Esophagus squamous epithelium (tissue), 5 donors: ENCODE measurements at regions not wholly inside any gene's neighbourhood (a gene's known extent, or its start where the extent isn't known, plus 50 kb on each side); places are given as distances from the start of the nearest gene placed in this dataset.

Experiments used
- DNase-seq: peaks from one replicate; lab custom pipeline; 2025; lab: John Stamatoyannopoulos, UW
- H3K27ac ChIP-seq, 4 donors: fragments of 200-600 bp; sonication (generic); one replicate each; pipeline ENCODE4 v1.5.1; 2016 to 2019; ENCODE audit warnings: mild to moderate bottlenecking in 1 of 4
- H3K27me3 ChIP-seq, 4 donors: fragments of 200-600 bp; sonication (generic); 1 replicate in 3 of 4; 2 replicates in 1 of 4; pipeline versions ENCODE4 v1.5.1 to v1.6.0; 2017 to 2021; ENCODE audit warnings: antibody characterized with exemption in 1 of 4
- H3K36me3 ChIP-seq, 3 donors: fragments of 200-600 bp; sonication (generic); one replicate each; pipeline ENCODE4 v1.5.1; 2016 to 2019
- H3K4me1 ChIP-seq, 3 donors: fragments of 200-600 bp; sonication (generic); one replicate each; pipeline ENCODE4 v1.5.1; 2017 to 2019
- H3K4me3 ChIP-seq, 4 donors: fragments of 200-600 bp; sonication (generic); 1 replicate in 3 of 4; 2 replicates in 1 of 4; pipeline ENCODE4 v1.5.1; 2016 to 2019; ENCODE audit warnings: mild to moderate bottlenecking in 2 of 4, moderate library complexity in 1 of 4
- H3K9me3 ChIP-seq, 3 donors: fragments of 200-600 bp; sonication (generic); one replicate each; pipeline ENCODE4 v1.5.1; 2016 to 2019
- CTCF ChIP-seq, 6 experiments: fragments of 450-650 bp in 4 of 6; fragments of 200-600 bp in 2 of 6; sonication (generic) in 2 of 6; IDR thresholded peaks; one replicate each; pipeline ENCODE4 v1.5.1; 2016 to 2019; ENCODE audit warnings: antibody characterized with exemption in 6 of 6, mild to moderate bottlenecking in 4 of 6, moderate library complexity in 4 of 6
- POLR2A ChIP-seq, 4 donors: fragments of 450-650 bp; IDR thresholded peaks; one replicate each; pipeline ENCODE4 v1.6.1; 2017; ENCODE audit warnings: antibody characterized with exemption in 4 of 4, mild to moderate bottlenecking in 4 of 4, moderate library complexity in 3 of 4
- WGBS, 2 donors: methylation state at CpG; one replicate each; pipeline ENCODE4 v1.1.5; 2018; 5-methylcytosine and 5-hydroxymethylcytosine counted together
- intact Hi-C: fragments of 100-400 bp; cut with DNase I; formaldehyde crosslinking; loops from one replicate; pipeline ENCODE4 v1.15.0; 2022
- donor health status: DM: yes; HTN: yes; CAD: no.

GRCh38 chr12:93033948-93034347 is 104.9 kb upstream of the EEA1 start:
- no peak overlapping the region for H3K4me3 ChIP-seq
- H3K36me3 ChIP-seq = no peaks in the 10 kb centered on the region
- no peak for DNase-seq
- no peak for TF ChIP-seq POLR2A (IDR thresholded peaks at IDR 0.05)
- no peak for TF ChIP-seq CTCF (IDR thresholded peaks at IDR 0.05)
- whole genome bisulfite sequencing, 2 donors = 64 to 78% methylated on average over 1 of the region's 1 CpG
- no peaks in the 10 kb centered on the region for H3K27me3 ChIP-seq
- H3K27ac ChIP-seq = no peak overlapping the region
- H3K9me3 ChIP-seq = no peaks in the 10 kb centered on the region
- no peaks in the 10 kb centered on the region for H3K4me1 ChIP-seq
- intact Hi-C loops = no loop called here

- Histone ChIP-seq H3K27me3 (no peaks in the 10 kb centered on the region), H3K9me3 (no peaks in the 10 kb centered on the region), H3K36me3 (no peaks in the 10 kb centered on the region), H3K4me1 (no peaks in the 10 kb centered on the region), H3K4me3 (no peak overlapping the region), H3K27ac (no peak overlapping the region)
- intact Hi-C loops = no loop called here
- 77 to 81% methylated on average over 4 of the region's 4 CpGs for WGBS, 2 donors
- no peak for DNase-seq
- TF ChIP-seq CTCF (IDR thresholded peaks at IDR 0.05) (no peak), POLR2A (IDR thresholded peaks at IDR 0.05) (no peak)
These were observed 110.0 kb upstream of the EEA1 start for GRCh38 chr12:93039062-93039461.

GRCh38 chr12:93039930-93040329 is 110.8 kb upstream of the EEA1 start:
- WGBS, 2 donors = 59 to 85% methylated on average over 4 of the region's 4 CpGs
- intact Hi-C loops = no loop called here

GRCh38 chr12:93040367-93040766 is 111.3 kb upstream of the EEA1 start:
- Histone ChIP-seq H3K36me3 (no peaks in the 10 kb centered on the region), H3K27ac (no peak overlapping the region), H3K27me3 (no peaks in the 10 kb centered on the region), H3K9me3 (no peaks in the 10 kb centered on the region), H3K4me1 (no peaks in the 10 kb centered on the region), H3K4me3 (no peak overlapping the region)
- 69 to 73% methylated on average over 3 of the region's 3 CpGs for WGBS, 2 donors
- TF ChIP-seq CTCF (IDR thresholded peaks at IDR 0.05) (no peak), POLR2A (IDR thresholded peaks at IDR 0.05) (no peak)
- DNase-seq = no peak
- intact Hi-C loops = no loop called here

More at GRCh38 chr12:93039930-93040329, 110.8 kb upstream of the EEA1 start:
- H3K4me1 ChIP-seq = no peaks in the 10 kb centered on the region
- no peaks in the 10 kb centered on the region for H3K36me3 ChIP-seq
- no peak overlapping the region for H3K27ac ChIP-seq
- no peak overlapping the region for H3K4me3 ChIP-seq
- TF ChIP-seq POLR2A (IDR thresholded peaks at IDR 0.05) (no peak), CTCF (IDR thresholded peaks at IDR 0.05) (no peak)
- no peaks in the 10 kb centered on the region for H3K27me3 ChIP-seq
- H3K9me3 ChIP-seq = no peaks in the 10 kb centered on the region
- DNase-seq = no peak

GRCh38 chr12:93041416-93041815 is 112.3 kb upstream of the EEA1 start:
- TF ChIP-seq POLR2A (IDR thresholded peaks at IDR 0.05) (no peak), CTCF (IDR thresholded peaks at IDR 0.05) (no peak)
- H3K27ac ChIP-seq = no peak overlapping the region
- no peaks in the 10 kb centered on the region for H3K4me1 ChIP-seq
- H3K4me3 ChIP-seq = no peak overlapping the region
- H3K36me3 ChIP-seq = no peaks in the 10 kb centered on the region
- no peaks in the 10 kb centered on the region for H3K9me3 ChIP-seq
- no peak for DNase-seq
- no peaks in the 10 kb centered on the region for H3K27me3 ChIP-seq
- intact Hi-C loops = no loop called here
